ENCODE measurements at regions not wholly inside any gene's neighbourhood (a gene's known extent, or its start where the extent isn't known, plus 50 kb on each side); places are given as distances from the start of the nearest gene placed in this dataset.

DNA sequence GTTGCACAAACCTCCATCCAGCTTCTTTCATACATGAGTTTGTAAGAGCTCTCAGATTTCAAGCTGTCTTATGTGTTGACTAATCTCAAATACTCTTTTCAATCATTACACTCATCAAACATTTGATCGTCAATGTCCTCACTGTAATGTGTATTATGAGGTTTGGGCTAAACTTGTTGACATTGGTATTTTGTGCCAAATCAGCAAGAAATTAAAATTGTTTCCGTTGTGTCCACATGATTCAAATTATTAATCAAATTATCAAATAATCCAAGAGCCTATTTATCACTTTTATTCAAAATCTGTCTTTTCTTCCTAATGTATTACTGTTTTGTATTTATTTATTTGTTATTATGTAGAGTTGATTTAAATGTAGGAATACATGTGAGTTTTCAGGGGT lies 283.4 kb downstream of the GAS1 start:
- TF ChIP-seq CTCF (IDR thresholded peaks at IDR 0.05; ENCODE audit: low read depth, low read length, poor library complexity, severe bottlenecking), result no peak
- TF ChIP-seq EZH2phosphoT487 (IDR thresholded peaks at IDR 0.05; ENCODE audit: borderline replicate concordance, low read length), result no peak

Data from DOHH2 (cell line).